ENCODE measurements at regions not wholly inside any gene's neighbourhood (a gene's known extent, or its start where the extent isn't known, plus 50 kb on each side); places are given as distances from the start of the nearest gene placed in this dataset.
A peak's percentile ranks its signal among the peaks of the same experiment; 100 is the strongest.

DNA sequence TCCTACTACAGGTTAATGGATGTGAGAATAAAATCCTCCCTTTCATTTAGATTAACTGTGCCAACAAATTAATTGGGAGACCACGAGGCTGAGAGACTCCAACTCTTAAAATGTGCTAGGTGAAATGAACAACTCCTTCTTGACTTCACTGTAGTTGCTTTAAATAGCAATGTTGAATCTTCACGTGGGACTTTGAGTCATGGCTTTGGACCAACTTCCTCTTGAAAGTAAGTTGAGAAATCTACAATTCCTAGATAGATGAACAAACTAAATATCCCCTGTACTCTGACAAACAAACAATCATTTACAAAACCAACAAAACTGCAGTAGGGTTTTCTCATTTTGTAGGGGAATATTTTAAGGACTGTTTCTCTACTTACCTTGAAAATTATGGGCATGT lies 291.9 kb upstream of the SPRED2 start:
- no TSS peak for BruUV-seq (replicated peaks)
- Histone ChIP-seq H3K36me3 (ENCODE audit: insufficient read depth, low read length, poor library complexity, severe bottlenecking) (no peaks in the 10 kb centered on the region), H3K27me3 (replicated peaks; ENCODE audit: insufficient read depth, low read depth, low read length, poor library complexity) (no peaks in the 10 kb centered on the region), H3K4me3 (ENCODE audit: low read depth, low read length, poor library complexity, severe bottlenecking) (no peak overlapping the region), H3K27ac (ENCODE audit: low read depth, low read length, poor library complexity, severe bottlenecking) (no peak overlapping the region), H3K9me3 (ENCODE audit: low read depth, low read length, poor library complexity, severe bottlenecking) (peaks cover 10% of the 10 kb centered on the region), H3K4me1 (ENCODE audit: insufficient read depth, low read length, poor library complexity, severe bottlenecking) (peaks cover 20% of the 10 kb centered on the region)
- intact Hi-C loops (cut with micrococcal nuclease; ENCODE audit: unreplicated experiment): no loop called here
- POLR2A ChIA-PET (ENCODE audit: low non-redundant PET): no interaction called here
- CTCF ChIA-PET: interaction anchor here (0.5 kb wide), 1 partner anchor 1070 kb away, joined by 6 read pairs; no protein-coding TSS in a partner anchor
- no peak for DNase-seq (ENCODE audit: low spot score)
- TF ChIP-seq, protein P1, sequence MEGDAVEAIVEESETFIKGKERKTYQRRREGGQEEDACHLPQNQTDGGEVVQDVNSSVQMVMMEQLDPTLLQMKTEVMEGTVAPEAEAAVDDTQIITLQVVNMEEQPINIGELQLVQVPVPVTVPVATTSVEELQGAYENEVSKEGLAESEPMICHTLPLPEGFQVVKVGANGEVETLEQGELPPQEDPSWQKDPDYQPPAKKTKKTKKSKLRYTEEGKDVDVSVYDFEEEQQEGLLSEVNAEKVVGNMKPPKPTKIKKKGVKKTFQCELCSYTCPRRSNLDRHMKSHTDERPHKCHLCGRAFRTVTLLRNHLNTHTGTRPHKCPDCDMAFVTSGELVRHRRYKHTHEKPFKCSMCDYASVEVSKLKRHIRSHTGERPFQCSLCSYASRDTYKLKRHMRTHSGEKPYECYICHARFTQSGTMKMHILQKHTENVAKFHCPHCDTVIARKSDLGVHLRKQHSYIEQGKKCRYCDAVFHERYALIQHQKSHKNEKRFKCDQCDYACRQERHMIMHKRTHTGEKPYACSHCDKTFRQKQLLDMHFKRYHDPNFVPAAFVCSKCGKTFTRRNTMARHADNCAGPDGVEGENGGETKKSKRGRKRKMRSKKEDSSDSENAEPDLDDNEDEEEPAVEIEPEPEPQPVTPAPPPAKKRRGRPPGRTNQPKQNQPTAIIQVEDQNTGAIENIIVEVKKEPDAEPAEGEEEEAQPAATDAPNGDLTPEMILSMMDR (conservative IDR thresholded peaks at IDR 0.05; ENCODE audit: low read depth, low read length): no peak

- no peaks in the 10 kb centered on the region for H3K36me3 ChIP-seq (ENCODE audit: insufficient read depth, low read length, poor library complexity, severe bottlenecking)
- ChIA-PET CTCF (interaction anchor here (0.6 kb wide), 1 partner anchor 1155 kb away, joined by 3 read pairs; no protein-coding TSS in a partner anchor), POLR2A (ENCODE audit: low non-redundant PET) (no interaction called here)
- peak overlapping the region; percentile 40 for H3K27ac ChIP-seq (ENCODE audit: low read depth, low read length, poor library complexity, severe bottlenecking)
- peaks cover 36% of the 10 kb centered on the region for H3K4me1 ChIP-seq (ENCODE audit: insufficient read depth, low read length, poor library complexity, severe bottlenecking)
- no peaks in the 10 kb centered on the region for H3K27me3 ChIP-seq (replicated peaks; ENCODE audit: insufficient read depth, low read depth, low read length, poor library complexity)
- TSS peak; percentile 63 for BruUV-seq (replicated peaks)
- intact Hi-C loops (cut with micrococcal nuclease; ENCODE audit: unreplicated experiment): no loop called here
- no peak overlapping the region for H3K4me3 ChIP-seq (ENCODE audit: low read depth, low read length, poor library complexity, severe bottlenecking)
- peaks cover 10% of the 10 kb centered on the region for H3K9me3 ChIP-seq (ENCODE audit: low read depth, low read length, poor library complexity, severe bottlenecking)
- peak; percentile 70 for DNase-seq (ENCODE audit: low spot score)
- TF ChIP-seq, protein P1 (conservative IDR thresholded peaks at IDR 0.05; ENCODE audit: low read depth, low read length): peak; percentile 60
- no peak for TF ChIP-seq EZH2 (IDR thresholded peaks at IDR 0.05; ENCODE audit: borderline replicate concordance, low read depth, low read length, poor library complexity, severe bottlenecking)
Observed at GRCh38 chr2:65722028-65722778, 289.8 kb upstream of the SPRED2 start.

- ChIA-PET CTCF (no interaction called here), POLR2A (ENCODE audit: low non-redundant PET) (no interaction called here)
Observed at GRCh38 chr2:65716698-65717097, 284.3 kb upstream of the SPRED2 start.

More at GRCh38 chr2:65716698-65717097, 284.3 kb upstream of the SPRED2 start:
- Histone ChIP-seq H3K4me1 (ENCODE audit: insufficient read depth, low read length, poor library complexity, severe bottlenecking) (peaks cover 47% of the 10 kb centered on the region), H3K36me3 (ENCODE audit: insufficient read depth, low read length, poor library complexity, severe bottlenecking) (no peaks in the 10 kb centered on the region), H3K27me3 (replicated peaks; ENCODE audit: insufficient read depth, low read depth, low read length, poor library complexity) (no peaks in the 10 kb centered on the region), H3K4me3 (ENCODE audit: low read depth, low read length, poor library complexity, severe bottlenecking) (no peak overlapping the region), H3K27ac (ENCODE audit: low read depth, low read length, poor library complexity, severe bottlenecking) (no peak overlapping the region), H3K9me3 (ENCODE audit: low read depth, low read length, poor library complexity, severe bottlenecking) (no peaks in the 10 kb centered on the region)
- BruUV-seq (replicated peaks): no TSS peak
- no peak for DNase-seq (ENCODE audit: low spot score)
- TF ChIP-seq, protein P1 (conservative IDR thresholded peaks at IDR 0.05; ENCODE audit: low read depth, low read length): no peak
- no peak for TF ChIP-seq EZH2 (IDR thresholded peaks at IDR 0.05; ENCODE audit: borderline replicate concordance, low read depth, low read length, poor library complexity, severe bottlenecking)
- intact Hi-C loops (cut with micrococcal nuclease; ENCODE audit: unreplicated experiment): loop anchor here (5.0 kb wide), 1 partner anchor 74 kb away; no protein-coding TSS in a partner anchor
